Activated CD4-positive, alpha-beta T cell treated with anti-CD3 and anti-CD28 coated beads, Interleukin-10, Interleukin-2, amounts not matched to agents 100 ng/mL and 50 ng/mL, durations not matched to agents 16 hours and 8 hours (primary cell): ENCODE measurements at regions not wholly inside any gene's neighbourhood (a gene's known extent, or its start where the extent isn't known, plus 50 kb on each side); places are given as distances from the start of the nearest gene placed in this dataset.
"Not testable (repeated sequence)": the region's sequence is repeated elsewhere in the genome, so short reads cannot be mapped to it uniquely, and the experiment has no call there.

Experiments
- DNase-seq: peaks from one replicate; pipeline ENCODE4 v3.0.0-alpha.2; 2020

DNA sequence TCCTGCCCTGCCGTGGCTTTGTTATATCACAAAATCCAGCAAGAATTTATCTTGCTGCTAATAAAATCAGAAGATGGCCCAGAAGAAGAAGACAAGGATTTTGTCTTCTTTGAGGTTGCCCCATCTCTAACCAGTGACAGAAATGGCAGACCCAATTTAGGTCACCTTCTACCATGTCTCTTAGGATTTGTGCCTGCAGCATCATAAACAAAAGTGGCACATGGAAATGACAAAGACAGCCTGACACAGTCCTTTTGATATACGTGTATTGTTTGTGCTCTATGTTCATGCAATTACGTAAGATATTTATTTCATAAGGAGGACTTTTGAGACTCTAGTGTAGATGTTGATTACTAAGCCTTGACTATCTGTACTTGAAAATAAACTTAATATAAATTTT is 135.9 kb upstream of the TMTC4 start:
- DNase-seq: no peak

DNA sequence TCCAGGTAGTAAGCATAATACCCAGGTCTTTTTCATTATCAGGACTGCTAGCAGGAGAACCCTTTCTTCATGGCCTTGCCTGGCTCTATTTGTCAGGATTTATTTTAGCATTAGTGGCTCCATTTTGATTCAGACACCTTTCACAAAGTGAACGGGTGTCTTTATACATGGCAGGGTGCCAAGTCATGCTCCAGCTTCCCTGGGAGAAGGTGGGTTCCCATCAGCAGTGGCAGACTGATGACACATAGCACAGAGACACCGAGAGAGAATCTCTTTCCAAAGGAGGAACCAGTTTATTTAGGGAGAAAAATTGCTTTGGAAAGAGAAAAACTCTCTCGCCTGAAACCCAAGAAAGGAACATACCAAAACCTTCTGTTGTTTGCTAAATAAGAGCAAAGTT is 135.3 kb upstream of the TMTC4 start:
- DNase-seq: no peak

DNA sequence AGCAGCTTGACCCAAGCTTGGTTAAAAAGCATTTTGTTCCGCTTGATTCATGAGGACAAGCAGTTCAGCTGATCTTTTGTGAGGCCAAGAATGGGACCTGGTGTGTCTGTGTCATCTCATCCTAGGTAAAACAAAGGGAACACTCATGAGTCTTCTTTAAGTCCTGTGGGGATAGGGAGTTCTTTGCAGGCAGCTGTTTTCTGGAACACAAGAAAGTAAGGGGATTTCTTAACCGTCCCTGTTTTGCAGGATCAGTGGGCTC is 134.5 kb upstream of the TMTC4 start:
- no peak for DNase-seq

DNA sequence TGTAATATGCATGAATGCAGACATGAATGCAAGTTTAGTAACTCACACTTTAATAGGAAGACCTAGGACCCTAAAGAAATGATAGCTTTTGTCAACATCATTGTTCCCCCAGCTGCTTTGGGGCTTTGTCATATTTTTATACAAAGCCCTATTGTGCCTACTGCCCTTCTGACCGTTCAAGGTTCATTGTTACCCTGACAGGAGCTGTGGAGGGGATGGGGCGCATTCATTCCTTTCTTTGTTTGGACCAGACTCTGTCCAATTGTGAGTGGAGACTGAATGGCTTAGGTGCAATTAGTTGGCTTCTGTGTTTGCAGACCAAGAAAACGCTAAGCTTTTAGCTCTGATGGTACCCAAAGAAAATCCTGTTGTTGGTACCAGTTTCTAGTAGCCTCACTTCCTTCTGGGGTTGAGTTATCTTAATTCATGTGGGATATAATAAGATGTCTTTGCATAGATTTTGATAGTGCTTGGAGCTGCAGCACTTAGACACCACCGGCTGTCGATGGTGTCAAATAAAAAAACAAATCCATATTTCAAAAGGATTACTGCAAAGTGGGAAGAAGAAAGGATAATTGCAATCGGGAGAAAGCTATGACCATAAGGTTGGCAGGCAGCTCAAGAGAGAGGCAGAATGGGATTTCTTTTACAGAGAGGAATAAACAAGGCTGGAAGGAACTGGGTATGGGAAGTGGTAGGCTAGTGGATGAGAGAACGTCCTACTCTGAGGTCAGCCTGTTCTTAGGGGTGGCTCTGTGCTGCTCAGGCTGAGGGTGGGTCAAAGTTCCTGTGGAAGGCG is 133.9 kb upstream of the TMTC4 start:
- DNase-seq: no peak

- no peak for DNase-seq
Observed at GRCh38 chr13:100803091-100803490, 128.5 kb upstream of the TMTC4 start.

GRCh38 chr13:100800283-100800875 is 125.8 kb upstream of the TMTC4 start:
- no peak for DNase-seq

DNA sequence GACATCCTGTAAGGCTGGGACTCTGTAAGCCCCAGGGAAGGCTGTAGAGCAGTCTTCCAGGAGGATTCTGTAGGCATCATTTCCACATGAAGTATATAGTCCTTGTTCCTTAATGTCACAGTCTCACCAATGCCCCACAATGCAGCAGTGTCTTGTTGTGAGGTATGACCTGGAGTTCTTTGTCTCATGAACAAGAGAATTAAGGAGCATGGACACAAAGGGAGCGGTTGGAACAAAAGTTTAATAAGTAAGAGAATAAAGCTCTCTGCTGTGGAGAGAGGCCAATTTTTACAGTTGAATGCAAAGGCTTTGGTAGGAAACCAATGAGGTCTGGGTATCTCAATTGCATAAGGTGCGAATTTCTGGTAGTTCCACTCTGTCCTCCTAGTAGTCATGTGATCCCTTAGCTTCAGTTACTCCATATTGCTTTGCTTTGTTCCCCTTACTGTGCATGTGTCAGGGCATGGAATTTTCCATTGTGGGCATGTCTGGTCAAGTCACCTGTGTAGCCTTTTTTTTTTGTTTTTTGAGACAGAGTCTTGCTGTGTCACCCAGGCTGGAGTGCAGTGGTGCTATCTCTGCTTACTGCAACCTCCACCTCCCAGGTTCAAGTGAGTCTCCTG is 124.3 kb upstream of the TMTC4 start:
- no peak for DNase-seq

- no peak for DNase-seq
Observed at GRCh38 chr13:100797921-100798320, 123.3 kb upstream of the TMTC4 start.

- DNase-seq: no peak
Observed at GRCh38 chr13:100796463-100796862, 121.9 kb upstream of the TMTC4 start.

GRCh38 chr13:100794575-100794974 is 120.0 kb upstream of the TMTC4 start:
- DNase-seq: no peak

DNA sequence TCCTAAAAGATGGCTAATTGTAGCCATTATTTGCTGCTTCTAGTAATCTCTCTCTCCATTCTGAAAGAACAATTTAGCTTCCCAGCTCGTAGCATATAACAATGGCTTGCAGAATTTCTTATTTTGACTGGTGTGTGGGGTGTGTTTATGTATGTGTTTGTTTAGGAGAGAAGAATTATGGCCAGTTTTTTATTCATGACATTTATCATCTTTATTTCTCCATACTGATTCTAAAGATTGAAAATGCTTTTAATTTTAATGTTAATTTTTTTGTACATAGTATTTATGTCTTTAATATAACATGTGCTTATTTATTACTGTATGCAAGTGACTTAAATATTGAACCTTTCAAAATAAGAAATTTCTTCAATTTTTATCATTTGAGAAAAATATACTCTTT is 115.8 kb upstream of the TMTC4 start:
- no peak for DNase-seq

GRCh38 chr13:100789968-100790367 is 115.4 kb upstream of the TMTC4 start:
- DNase-seq: peak; percentile 54

DNA sequence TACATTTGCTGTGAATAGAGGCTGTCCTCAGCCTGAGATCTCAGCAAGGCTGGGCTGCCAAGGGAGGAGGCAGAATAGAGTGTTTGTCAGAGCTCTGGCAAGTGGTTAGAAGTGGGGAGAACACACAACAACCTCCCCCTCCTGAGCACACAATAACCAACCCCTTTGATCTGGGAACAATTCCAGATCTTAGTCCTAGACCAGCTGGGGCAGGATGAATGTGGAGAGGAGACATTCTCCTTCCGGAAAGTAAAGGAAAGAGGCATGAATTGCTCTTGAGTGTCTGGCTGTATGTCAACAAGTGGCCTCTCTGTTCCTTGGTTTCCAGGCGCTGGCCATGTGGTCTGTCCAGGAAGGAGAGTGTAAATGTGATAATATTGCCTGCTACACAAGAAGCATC is 114.9 kb upstream of the TMTC4 start:
- no peak for DNase-seq

- DNase-seq: no peak
Observed at GRCh38 chr13:100789025-100789424, 114.4 kb upstream of the TMTC4 start.

- no peak for DNase-seq
Observed at GRCh38 chr13:100788540-100788939, 113.9 kb upstream of the TMTC4 start.

DNA sequence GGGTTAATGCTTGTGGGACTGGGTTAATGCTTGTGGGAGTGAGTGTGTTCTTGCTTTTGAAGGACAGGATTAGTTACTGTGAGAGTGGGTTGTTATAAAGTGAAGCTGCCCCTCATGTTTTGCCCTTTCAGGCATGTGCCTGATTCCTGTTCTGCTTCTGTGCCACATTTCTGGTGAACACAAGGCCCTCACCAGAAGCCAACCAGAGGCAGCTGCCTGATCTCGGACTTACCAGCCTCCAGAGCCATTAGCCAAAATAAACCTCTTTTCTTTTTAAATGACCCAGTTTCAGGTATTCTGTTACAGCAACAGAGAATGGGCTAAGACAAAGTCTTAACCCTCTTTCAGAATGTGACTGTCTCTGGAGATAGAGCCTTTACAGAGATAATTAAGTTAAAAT is 113.3 kb upstream of the TMTC4 start:
- no peak for DNase-seq

- DNase-seq: not testable (repeated sequence)
Observed at GRCh38 chr13:100776686-100777085, 102.1 kb upstream of the TMTC4 start.

- no peak for DNase-seq
Observed at GRCh38 chr13:100773923-100774663, 99.5 kb upstream of the TMTC4 start.

DNA sequence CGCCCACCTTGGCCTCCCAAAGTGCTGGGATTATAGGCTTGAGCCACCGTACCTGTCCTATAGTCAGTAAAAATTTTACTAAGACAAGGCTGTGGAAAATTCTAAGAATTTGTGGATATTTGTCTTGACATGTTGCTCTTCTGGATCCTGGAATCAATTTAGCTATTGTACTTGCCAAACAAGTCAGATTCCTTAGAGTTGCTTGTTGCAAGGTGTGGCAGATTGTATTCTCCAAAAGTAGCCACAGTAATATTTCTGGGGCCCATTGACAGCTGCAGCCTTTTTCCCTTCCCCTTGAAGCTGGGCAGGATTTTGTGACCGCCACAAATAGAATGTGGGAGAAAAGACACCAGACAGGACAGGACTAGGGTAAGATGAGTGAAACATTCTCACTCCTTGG is 98.8 kb upstream of the TMTC4 start:
- DNase-seq: no peak

- DNase-seq: peak; percentile 47
Observed at GRCh38 chr13:100767192-100767591, 92.6 kb upstream of the TMTC4 start.

- not testable (repeated sequence) for DNase-seq
Observed at GRCh38 chr13:100766570-100766969, 92.0 kb upstream of the TMTC4 start.

DNA sequence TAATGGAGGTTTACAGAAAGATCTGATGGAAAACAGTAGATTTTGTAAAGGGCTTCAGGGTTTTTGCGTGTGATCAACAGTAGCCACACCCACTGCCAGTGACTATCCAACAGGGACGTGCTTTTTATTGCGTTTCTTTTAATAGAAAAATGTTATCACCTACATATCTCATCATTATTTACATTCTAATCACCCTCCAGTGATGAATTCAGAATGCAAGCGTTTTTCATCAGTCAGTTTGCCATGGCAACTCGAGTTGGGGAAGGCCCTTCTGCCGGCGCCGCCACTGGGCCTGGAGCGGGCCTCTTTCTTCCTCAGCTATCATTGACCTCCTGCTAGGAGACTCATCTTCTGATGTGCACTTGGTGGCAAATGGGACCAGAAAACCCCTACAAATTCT is 90.3 kb upstream of the TMTC4 start:
- no peak for DNase-seq

GRCh38 chr13:100762126-100762525 is 87.5 kb upstream of the TMTC4 start:
- not testable (repeated sequence) for DNase-seq

DNA sequence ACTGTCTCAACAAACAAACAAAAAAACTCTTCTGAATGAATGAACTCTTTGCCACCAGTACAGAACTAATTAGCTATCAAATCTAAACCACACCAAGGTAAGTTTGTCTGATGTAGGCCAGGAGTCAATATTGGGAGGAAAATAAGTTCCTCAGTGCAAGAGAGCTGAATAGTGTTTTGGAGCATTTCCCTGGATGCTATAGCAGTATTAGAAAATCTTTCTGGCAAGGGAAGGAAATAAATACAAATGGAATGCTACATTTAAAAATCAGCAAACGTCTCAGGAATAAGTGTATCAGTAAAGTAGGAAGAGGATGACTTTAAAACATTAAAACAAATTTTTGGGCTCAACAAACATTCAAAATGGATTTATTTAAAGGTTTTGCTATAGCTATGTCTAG is 81.3 kb upstream of the TMTC4 start:
- no peak for DNase-seq
